Stimulated activated CD8-positive, alpha-beta memory T cell treated with anti-CD3 and anti-CD28 coated beads, Interleukin-4, amount 100 ng/mL, for 1 hour (primary cell): ENCODE measurements at regions not wholly inside any gene's neighbourhood (a gene's known extent, or its start where the extent isn't known, plus 50 kb on each side); places are given as distances from the start of the nearest gene placed in this dataset.
"Not testable (repeated sequence)": the region's sequence is repeated elsewhere in the genome, so short reads cannot be mapped to it uniquely, and the experiment has no call there.

Source experiments
- DNase-seq, 2 donors: peaks; one replicate each; pipeline ENCODE4 v3.0.0-alpha.2; 2020; ENCODE audit warnings: low read depth in 2 of 2, low spot score in 1 of 2

DNA sequence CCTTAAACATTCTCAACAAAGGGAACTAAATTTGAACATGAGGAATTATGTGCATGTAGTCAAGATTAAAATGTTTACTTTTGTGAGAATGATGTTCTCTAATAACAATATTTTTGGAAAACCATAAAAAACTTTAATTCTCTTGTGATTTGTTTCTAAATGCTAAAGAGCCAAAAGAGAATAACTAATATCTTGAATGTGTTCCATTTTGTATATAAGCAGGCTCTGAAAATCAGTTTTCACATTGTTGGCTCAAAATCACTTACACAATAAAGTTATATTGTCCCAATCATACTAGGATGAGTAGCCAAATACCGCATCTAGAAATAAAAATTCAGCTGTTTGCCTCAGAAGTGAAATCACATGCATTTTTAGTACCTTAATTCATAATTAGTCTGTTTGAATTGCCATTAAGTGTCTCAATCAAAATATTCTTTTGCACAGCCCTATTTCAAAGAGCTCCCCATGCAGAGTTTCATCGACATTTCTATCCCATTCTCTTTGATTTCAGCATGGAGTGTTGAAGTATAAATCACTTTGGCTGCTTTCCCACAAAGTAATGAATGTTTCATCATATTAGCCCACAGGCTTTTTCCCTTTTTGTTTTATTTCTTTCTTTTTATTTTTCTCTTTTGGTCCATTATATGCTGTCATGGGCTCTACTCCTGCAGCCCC is 420.3 kb upstream of the POM121L12 start:
- DNase-seq: no peak

DNA sequence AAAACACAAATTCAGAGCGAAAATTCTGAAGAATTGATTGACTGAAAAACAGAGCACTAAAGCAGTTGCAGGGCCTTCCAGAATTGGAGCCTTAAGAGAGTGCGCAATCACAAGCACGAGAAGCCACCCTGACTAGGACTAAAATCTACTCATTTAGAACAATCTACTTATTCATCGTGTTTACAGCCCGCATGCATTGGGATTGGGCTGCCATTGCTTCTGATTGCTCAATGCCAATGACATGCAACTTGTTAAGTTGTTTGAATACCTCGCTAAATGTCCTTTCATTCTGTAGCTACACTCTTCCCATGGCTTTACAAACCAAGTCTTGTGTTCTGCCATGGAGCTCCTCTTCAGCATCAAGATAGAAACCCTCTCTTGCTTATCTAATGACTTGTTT is 425.9 kb upstream of the POM121L12 start:
- no peak for DNase-seq

DNA sequence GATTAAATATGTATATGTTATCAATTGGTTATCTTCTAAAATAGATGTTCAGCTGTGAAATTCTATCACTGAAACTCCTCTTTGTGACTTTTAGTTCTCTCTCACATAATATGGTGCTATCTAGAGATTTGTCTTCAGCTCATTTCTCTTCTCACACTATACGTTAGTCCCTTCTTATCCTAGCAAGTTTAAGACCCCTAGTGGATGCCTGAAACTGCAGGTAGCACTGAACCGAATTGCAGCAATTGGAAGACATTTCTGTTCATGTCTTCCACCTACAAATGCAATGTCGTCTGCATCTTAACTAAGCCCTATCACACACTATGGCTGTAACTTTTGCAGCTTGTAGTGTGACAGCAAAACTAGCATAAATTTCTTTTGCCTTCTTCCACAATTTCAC is 442.7 kb upstream of the POM121L12 start:
- DNase-seq: no peak

DNA sequence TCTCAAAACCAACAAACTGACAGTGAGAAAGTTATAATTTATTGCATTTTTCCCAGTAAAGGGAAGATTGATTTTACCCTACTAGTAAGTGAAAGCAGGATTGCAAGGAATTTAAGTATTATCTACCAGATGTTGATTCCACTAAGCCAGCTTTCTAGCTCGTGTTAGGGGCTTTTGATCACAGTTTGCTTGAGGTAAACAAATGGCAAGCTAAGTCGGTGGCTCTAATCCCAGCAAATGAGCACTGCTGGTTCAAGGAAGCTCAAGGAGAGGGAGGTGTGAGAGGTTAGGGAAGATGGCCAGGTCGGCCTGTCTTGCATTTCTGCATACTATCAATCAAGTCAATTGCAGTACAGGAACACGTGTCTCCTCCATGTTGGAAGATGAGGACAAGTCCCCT is 448.7 kb upstream of the POM121L12 start:
- DNase-seq: no peak

DNA sequence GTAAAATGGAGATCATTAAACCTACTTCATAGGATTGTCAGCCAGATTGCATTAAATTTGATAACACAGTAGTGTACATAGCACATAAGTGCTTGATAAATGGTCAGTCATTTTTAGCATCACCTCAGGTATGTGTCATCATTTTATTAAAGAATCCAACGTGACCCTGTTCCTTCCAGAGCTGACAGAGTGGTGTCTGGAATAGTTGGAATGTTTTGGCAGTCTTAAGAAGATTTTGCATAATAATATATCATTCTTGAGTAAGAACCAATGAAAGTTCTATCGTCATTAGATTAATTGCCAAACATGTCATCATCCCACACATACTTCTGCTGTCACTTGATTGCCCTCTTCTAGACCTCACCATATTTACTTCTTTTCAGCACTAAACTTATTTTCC is 451.4 kb upstream of the POM121L12 start:
- DNase-seq: no peak

DNA sequence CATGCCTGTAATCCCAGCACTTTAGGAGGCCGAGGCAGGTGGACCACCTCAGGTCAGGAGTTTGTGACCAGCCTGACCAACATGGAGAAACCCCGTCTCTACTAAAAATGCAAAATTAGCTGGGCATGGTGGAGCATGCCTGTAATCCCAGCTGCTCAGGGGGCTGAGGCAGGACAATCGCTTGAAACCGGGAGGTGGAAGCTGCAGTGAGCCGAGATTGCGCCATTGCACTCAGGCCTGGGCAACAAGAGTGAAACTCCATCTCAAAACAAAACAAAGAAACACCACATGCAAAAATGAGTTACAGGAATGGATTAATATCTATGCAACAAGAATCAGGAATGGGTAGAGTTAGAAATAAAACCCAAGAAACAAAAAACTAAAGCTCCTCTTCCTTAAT is 462.3 kb upstream of the POM121L12 start:
- DNase-seq: not testable (repeated sequence)

DNA sequence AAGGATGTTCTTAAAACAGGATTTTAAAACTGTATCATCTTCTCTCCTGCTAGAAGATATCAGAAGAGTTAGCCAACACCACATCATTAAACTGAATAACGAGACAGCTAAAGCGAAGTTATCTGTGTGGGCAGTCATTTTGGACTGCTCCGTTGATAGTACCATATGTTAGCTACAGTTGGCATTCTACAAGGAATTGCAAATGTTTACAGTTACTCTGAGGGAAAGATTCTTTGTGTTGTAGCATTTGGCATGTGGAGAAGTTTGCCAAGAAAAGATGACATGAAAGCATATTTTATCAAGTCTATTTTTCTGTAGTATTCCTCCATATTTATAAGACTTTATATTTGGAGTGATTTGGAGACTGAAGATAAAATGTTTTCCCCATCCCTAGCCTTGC is 464.4 kb upstream of the POM121L12 start:
- DNase-seq: no peak

DNA sequence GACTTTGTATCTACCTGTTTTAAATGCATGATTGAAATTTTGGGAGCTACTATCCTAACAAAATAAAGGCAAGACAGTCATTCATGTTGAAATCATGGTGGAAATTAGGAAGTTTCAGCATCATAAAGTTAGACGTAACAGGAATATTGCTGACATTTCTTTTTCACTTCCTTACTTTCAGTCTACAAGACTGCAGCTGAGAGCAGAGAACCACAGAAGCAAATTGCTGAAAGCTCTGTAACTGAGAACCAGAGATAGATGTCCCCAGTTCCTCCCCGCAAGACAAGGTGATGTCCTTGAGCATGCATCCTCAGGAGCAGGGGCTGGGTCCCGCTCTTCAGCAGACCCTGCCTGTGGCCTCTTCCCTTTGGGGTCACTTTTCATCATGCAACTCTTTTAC is 466.3 kb upstream of the POM121L12 start:
- no peak for DNase-seq

DNA sequence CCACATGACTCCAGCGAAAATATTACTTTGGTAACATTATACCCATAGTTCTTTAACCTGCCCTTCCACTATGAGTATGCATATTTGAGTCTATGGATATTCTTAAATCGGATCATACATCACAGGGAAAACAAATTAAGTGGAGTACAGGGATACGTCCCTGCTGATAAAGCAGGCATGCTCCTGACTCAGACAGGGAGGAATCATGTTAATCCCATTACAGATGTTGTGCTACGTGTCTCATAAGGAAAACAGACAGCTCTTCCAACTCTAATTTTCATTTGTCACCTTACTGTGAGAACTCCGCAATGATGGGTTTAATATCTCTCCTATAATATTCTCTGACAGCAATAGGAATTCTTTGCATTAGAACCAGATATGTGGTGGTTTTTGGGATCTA is 469.5 kb upstream of the POM121L12 start:
- no peak for DNase-seq

DNA sequence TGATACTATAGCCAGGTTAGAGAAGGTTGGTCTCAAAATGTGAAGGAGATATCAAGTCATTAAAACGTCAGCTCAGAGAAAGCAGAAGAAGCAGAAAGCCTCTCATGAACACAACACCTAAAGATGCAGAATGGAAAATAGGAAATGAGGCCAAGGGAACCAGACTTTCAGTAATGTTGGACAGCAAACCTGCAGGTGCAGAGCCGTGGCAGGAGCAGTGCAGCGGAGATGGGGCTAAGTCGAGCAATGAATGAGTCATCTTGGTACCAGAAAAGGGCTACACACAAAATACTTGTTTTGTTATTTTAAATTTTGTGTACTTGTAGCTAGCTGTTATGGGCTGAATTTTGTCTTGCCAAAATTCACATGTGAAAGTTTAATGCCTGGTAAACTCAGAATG is 479.6 kb upstream of the POM121L12 start:
- DNase-seq: no peak

DNA sequence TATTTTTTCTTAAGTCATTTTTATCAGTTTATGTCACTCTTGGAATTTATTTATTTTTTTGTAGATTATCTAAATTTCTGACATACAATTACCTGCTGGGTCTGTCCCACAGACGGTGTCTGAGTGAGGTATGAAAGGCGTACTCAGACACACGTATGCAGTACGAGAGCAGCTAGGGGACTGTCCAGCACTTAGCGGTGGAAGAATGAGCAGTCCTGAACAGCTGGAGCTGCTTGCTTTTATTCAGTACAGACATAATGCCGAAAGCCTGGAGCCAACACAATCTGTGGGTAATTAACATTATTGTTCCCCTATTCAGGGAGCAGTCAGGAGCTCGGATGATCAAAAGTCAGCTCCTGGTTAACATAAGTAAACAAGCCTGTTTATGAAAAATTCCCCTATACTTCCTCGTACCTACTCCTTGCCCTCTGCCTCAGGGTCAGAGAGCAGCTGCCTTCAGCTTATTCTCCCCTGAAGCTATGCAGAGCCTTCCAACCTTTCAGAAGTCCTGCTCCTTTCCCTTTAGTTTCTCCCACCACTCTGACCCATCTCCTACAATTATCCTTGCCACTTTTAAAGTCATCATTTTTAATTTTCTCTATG is 488.0 kb upstream of the POM121L12 start:
- DNase-seq: no peak

DNA sequence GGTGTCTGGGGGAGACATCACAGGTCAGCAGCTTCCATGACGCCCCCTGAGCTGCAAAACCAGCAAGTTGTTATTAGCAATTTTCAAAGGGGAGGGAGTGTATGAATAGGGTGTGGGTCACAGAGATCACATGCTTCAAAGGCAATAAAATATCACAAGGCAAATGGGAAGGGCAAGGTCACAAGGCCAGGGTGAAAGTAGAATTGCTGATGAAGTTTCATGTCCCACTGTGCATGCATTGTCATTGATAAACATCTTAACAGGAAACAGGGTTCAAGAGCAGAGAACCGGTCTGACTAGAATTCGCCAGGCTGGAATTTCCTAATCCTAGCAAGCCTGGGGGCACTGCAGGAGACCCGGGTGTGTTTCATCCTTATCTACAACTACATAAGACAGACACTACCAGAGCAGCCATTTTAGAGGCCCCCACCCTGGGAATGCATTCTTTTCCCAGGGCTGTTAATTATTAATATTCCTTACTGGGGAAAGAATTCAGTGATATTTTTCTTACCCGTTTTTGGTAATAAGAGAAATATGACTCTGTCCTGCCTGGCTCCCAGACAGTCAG is 494.2 kb upstream of the POM121L12 start:
- DNase-seq: not testable (repeated sequence)

DNA sequence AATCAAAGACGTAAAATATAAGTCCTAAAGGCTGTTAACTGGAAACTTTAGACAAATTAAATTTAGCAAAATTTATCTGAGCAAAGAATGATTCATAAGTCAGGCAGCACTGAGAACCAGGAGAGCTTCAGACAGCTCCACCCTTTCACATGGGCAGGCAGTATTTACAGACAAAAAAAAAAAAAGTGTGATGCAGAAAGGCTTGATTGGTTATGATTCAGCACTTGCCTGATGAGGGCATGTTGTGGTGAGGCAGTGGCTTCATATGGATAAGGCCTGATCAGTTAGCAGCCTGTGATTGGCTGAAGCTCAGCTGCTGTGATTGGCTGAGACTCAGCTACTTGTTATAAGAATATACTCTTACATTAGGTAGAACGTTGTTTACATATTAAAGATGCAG is 495.4 kb upstream of the POM121L12 start:
- DNase-seq: no peak

DNA sequence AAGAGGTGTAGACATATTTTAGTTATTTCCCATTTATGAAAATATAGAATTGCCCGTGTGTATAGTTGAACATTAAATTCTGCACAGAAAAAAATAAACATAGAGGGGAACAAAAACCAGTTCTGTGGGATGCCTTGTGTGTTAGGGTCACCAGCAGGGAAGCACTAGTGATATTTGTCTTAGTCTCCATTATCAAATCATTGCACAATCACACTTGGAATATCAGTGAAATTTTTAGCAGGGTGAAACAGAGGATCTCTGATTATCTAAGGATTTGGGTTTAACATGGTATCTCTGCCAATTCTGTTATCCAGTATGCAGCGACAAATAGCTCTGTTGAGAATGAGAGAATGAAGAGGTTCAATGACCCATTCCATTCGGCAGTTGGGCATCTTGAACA is 496.0 kb upstream of the POM121L12 start:
- DNase-seq: no peak

DNA sequence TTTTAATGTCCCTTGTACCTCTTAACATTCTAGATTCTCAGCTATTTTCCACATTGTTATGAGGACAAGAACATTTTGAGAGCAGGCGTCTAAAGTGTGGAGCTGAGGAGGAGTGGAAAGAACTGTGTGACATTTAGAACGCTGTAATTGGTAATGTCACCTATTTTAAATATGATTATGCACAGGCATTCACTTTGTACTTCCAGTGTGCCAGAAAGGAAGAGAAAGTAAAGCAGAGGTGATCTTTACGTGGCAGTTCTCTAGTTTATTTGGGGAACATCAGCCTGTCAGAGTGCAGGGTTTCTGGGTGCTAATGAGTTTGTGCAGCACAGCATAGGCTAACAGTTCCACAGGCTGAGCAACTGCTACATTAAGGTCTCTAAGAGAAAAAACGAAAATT is 498.4 kb upstream of the POM121L12 start:
- DNase-seq: no peak

DNA sequence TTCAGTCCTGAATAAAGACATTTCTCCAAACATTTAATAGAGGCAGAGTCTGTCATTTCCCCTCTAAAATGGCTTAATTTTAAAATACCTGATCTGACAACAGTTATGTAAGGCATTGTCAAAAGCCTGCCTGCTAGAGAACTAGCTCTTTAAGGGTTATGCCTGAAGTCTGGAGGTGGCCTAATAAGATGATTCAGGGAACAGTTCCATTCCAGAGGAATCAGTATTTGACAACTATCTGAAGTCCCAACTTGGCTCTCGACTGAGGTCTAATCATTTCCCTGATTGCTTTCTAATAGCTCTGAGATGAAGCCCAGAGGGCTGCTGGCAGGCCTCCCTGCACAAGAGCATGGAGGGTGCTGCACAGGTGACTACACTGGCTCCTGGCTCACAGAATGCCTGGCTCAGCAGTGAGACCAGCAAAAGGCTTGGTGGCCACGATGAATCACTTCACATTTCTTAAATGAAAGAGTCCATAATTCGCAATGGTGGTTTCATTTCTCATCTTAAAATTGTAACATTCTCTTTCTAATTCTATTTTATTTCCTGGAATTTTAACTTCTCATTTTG is 509.6 kb upstream of the POM121L12 start:
- DNase-seq: no peak

DNA sequence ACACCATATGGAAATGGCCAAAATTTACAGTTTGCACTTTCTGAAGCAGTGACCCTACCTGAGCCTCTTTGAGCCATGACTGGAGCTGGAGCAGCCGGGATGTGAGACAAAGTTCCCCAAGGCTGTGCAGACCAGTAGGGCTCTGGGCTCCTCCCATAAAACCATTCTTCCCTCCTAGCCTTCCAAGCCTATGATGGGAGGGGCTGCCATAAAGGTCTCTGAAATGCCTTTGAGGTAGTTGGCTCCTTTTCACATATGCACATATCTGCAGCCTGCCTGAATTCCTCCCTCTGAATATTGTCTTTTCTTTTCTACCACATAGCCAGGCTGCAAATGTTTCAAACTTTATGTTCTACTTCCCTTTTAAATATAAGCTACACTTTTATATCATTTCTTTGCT is 516.6 kb upstream of the POM121L12 start:
- DNase-seq: no peak

DNA sequence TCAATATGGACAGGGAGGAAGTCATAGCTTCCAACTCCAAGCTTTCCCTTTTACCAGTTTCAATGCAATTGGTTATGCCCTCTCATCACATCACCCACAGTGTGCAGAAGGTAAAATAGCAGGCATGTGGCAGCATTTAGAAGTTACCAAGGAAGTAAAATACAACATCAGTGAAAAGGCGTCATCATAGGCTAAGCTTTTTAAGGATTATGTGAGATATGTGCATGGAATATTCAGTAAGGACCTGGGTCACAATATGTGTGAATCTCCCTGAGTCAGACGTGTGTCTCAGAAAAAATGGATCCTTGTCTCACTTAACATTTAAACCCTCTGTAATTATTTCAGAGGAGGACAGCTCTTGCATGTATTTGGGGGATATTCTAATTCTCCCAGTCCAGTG is 522.8 kb upstream of the POM121L12 start:
- DNase-seq: no peak

DNA sequence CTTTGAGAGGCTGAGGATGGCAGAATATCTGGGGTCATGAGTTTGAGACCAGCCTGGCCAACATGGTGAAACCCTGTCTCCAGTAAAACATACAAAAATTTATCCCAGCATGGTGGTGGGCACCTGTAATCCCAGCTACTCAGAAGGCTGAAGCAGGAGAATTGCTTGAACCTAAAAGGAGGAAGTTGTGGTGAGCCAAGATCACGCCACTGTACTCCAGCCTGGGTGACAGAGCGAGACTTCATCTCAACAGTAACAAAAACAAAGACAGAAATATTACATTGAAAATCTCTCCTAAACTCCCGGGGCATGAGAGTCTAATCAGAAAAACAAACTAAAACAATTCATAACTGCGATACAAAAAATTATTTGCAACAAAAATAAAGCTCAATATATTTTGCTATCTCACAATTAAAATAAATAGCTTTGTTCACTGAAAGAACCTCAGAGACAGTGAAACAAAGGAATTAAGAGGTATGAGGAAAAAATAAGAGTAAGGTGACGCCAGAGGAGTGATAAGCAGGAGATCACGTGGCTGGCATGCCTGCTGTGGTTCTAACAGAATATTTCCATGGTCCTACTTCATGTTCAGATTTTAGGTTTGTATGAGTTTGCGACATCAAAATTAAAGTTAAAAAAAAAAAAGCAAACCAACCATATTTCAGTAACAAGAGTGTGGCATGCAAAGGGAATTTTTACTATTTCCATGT is 527.7 kb upstream of the POM121L12 start:
- DNase-seq: no peak

DNA sequence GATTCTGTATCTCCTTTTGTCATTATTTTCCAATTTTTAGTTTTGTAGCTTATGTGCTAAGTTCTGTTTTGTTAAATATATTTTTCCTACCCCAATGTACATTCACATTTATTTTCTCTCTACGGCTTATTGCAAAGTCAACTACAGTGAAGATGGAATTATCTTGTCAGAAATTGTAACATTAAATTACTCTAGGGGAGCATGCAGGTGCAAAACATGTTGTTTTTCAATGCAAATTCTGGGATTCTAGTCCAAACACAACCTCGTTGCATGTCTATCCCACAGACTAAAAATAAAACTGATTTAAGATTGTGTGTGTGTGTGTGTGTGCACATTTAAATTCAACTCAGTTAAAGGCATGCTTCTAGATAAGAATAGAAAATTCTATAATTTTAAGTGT is 529.1 kb upstream of the POM121L12 start:
- DNase-seq: no peak

DNA sequence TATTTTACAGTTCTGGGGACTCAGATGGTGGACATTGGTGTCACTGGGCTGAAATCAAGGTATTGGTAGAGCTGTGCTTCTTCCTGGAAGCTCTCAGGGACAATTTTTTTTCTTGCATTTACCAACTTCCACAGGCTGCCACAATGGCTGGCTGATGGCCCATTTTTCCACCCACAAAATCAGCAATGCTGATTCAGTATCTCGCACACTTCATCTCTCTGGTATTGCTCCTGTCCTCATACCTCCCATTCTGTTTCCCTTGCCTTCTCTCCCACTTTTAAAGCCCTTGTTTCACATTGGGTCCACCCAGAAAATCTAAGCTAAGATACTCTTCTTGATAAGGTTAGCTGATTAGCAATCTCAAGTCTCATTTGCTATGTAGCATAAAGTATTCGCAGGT is 530.9 kb upstream of the POM121L12 start:
- DNase-seq: no peak

DNA sequence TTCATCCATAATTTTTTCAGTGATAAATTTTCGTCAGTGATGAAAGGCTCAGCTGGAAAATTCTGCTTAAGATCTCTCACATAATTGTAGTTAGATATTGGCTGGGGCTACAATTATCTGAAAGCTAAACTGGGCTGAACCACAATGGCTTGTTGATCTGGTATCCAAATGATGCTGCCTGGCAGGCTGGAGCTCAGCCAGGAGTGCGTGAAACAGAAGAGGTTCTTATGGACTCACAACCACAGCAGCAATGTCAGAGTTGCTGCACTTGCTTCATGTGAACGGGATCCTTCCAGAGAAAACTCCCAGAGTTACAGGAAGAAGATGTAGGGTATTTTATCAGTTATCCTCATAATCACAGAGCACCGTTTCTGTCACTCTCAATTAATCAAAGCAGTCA is 533.2 kb upstream of the POM121L12 start:
- DNase-seq: no peak
